ENCODE measurements at regions not wholly inside any gene's neighbourhood (a gene's known extent, or its start where the extent isn't known, plus 50 kb on each side); places are given as distances from the start of the nearest gene placed in this dataset.

- H3K4me1 Mint-ChIP-seq: peaks cover 0 to 3% of the 10 kb centered on the region in 2 experiments; a peak in 2 of 4 replicates
- DNase-seq: no peak
- H3K9me3 Mint-ChIP-seq: peaks cover 3 to 9% of the 10 kb centered on the region in 2 experiments; a peak in 4 of 5 replicates
- H2AFZ ChIP-seq (ENCODE audit: low read length): no peak overlapping the region
- no peak overlapping the region for H4K5ac ChIP-seq (ENCODE audit: insufficient read length, low read depth, low read length)
- H3K27ac Mint-ChIP-seq: no peak overlapping the region
- no peak overlapping the region for H4K91ac ChIP-seq (ENCODE audit: insufficient read length, low read depth, low read length)
- H3K18ac ChIP-seq (ENCODE audit: insufficient read length, low read depth, low read length): no peak overlapping the region
- no peaks in the 10 kb centered on the region for H3K4me1 ChIP-seq (ENCODE audit: insufficient read depth, low read length)
- no peak overlapping the region for H3K4ac ChIP-seq (ENCODE audit: low read depth, low read length)
- no peak overlapping the region for H3K9ac ChIP-seq (ENCODE audit: extremely low read depth, insufficient read length, low read length)
- H2BK5ac ChIP-seq (ENCODE audit: insufficient read length, low read length): no peak overlapping the region
- no peak overlapping the region for H2BK12ac ChIP-seq (ENCODE audit: insufficient read length, low read depth, low read length)
- H3K27me3 Mint-ChIP-seq (ENCODE audit: low read depth): 0 out of 2 replicates have a peak, but pooled peaks cover 5% of the 10 kb centered on the region
- no peak overlapping the region for H2AK5ac ChIP-seq (ENCODE audit: insufficient read length, low read length)
- H3K27ac ChIP-seq (ENCODE audit: insufficient read length, low read depth, low read length): no peak overlapping the region
- H2BK15ac ChIP-seq (ENCODE audit: low read depth, low read length): no peak overlapping the region
- no peak overlapping the region for H3K56ac ChIP-seq (ENCODE audit: insufficient read length, low read depth, low read length)
- no CpG with 5 or more reads among the region's 5 CpGs for WGBS (ENCODE audit: extremely low coverage, insufficient read length, low lambda C conversion rate)
- no peaks in the 10 kb centered on the region for H3K79me1 ChIP-seq (ENCODE audit: insufficient read depth, low read depth, low read length, poor library complexity, severe bottlenecking)
- no peak overlapping the region for H3K4me2 ChIP-seq (ENCODE audit: insufficient read depth, insufficient read length, low read length)
- H4K20me1 ChIP-seq (ENCODE audit: control insufficient read depth, insufficient read depth, insufficient read length): no peaks in the 10 kb centered on the region
- H3K27me3 ChIP-seq (ENCODE audit: insufficient read depth, low read length): no peaks in the 10 kb centered on the region
- H3K79me2 ChIP-seq (ENCODE audit: insufficient read depth, low read length): no peaks in the 10 kb centered on the region
- no peak overlapping the region for H4K8ac ChIP-seq (replicated peaks; ENCODE audit: insufficient read length, low read depth, low read length)
- H3T11ph ChIP-seq (ENCODE audit: low read length): no peak overlapping the region
- H3K14ac ChIP-seq (ENCODE audit: insufficient read depth, low read length): no peak overlapping the region
- no peak overlapping the region for H2BK20ac ChIP-seq (ENCODE audit: low read depth, low read length, poor library complexity, severe bottlenecking)
- no peak overlapping the region for H2BK120ac ChIP-seq (ENCODE audit: low read depth, low read length, poor library complexity, severe bottlenecking)
- peaks cover 3 to 7% (median 4%) of the 10 kb centered on the region in 3 experiments; a peak in 3 of 7 replicates for H3K36me3 Mint-ChIP-seq (ENCODE audit: insufficient read depth in 1 of 3, low read depth in 3 of 3)
- no peak overlapping the region for H3K23ac ChIP-seq (ENCODE audit: insufficient read length, low read depth, low read length)
- no peak overlapping the region for H3K4me3 Mint-ChIP-seq
- no peaks in the 10 kb centered on the region for H3K9me3 ChIP-seq (ENCODE audit: control insufficient read depth, low read depth, low read length)
- TF ChIP-seq CTCF (conservative IDR thresholded peaks at IDR 0.05): no peak
- no peaks in the 10 kb centered on the region for H3K23me2 ChIP-seq (ENCODE audit: insufficient read length, low read depth, low read length, poor library complexity, severe bottlenecking)
These were observed 301.6 kb upstream of the SLC16A7 start for GRCh38 chr12:59294221-59294620.
